ENCODE measurements at regions not wholly inside any gene's neighbourhood (a gene's known extent, or its start where the extent isn't known, plus 50 kb on each side); places are given as distances from the start of the nearest gene placed in this dataset.
A peak's percentile ranks its signal among the peaks of the same experiment; 100 is the strongest.

DNA sequence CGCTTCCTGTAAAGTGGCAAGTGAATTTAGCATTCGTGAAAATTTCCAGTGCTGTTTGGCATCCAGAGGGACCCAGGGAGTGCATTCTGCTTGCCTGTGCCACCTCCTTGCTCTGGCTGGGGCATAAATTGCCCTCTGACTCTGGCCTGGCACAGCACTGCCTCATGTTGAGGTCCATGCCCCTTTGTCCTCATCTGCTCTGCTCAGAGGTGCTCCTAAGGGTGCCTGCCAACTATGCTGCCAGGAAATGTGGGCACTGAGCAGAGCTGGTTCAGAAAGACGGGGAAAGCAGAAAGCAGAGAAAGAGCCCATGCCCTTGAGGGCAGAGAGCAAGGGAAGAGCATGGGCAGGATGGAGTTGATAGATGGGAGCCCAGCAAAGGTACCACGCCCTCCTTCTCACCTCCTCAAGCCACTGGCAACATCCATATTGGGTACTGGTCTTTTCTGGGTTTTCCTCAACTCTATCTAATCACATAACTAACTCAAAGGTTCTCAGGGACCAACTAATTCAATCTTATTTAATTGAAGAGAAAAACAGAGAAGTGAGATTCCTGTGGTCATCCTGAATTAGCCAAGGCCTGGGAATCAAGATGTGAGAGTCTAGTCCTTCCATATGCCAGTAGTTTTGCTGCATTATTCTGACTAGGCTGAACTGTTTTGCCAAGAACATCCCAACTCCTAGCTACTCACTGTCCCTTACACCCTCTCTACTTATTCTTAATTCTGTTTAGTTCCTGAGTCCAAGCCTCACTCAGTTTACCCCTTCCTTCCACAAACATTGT, 441.5 kb upstream of the TNP1 start:
- Histone ChIP-seq H3K4me3 (replicated peaks in 1 of 3; ENCODE audit: low read depth in 2 of 3, low read length in 3 of 3) (no peak overlapping the region), H2AFZ (ENCODE audit: insufficient read depth, low read depth, low read length, poor library complexity, severe bottlenecking) (no peak overlapping the region), H3K4me1 (ENCODE audit: control insufficient read depth in 1 of 2, insufficient read depth in 2 of 2, low read length in 2 of 2) (peaks cover 0 to 7% of the 10 kb centered on the region in 2 donors), H3K36me3 (replicated peaks in 1 of 2; ENCODE audit: control insufficient read depth in 1 of 2, insufficient read depth in 2 of 2, low read length in 2 of 2) (no peaks in the 10 kb centered on the region), H3K9me3 (replicated peaks in 1 of 2; ENCODE audit: control insufficient read depth in 1 of 2, insufficient read depth in 1 of 2, low read length in 2 of 2) (peaks cover 0 to 11% of the 10 kb centered on the region in 2 donors), H4K20me1 (ENCODE audit: insufficient read depth, low read length) (no peaks in the 10 kb centered on the region), H3K27me3 (ENCODE audit: control insufficient read depth in 2 of 2, insufficient read depth in 2 of 2, low read length in 2 of 2) (peaks cover 52 to 71% of the 10 kb centered on the region in 2 donors), H3K4me2 (replicated peaks; ENCODE audit: extremely low read depth, low read length, poor library complexity, severe bottlenecking) (no peak overlapping the region), H3K79me2 (ENCODE audit: insufficient read depth, low read length) (no peaks in the 10 kb centered on the region), H3K9ac (ENCODE audit: insufficient read depth, low read length, poor library complexity, severe bottlenecking) (no peak overlapping the region), H3K27ac (ENCODE audit: low read depth in 1 of 2, low read length in 2 of 2) (no peak overlapping the region)
- TF ChIP-seq, protein P1, sequence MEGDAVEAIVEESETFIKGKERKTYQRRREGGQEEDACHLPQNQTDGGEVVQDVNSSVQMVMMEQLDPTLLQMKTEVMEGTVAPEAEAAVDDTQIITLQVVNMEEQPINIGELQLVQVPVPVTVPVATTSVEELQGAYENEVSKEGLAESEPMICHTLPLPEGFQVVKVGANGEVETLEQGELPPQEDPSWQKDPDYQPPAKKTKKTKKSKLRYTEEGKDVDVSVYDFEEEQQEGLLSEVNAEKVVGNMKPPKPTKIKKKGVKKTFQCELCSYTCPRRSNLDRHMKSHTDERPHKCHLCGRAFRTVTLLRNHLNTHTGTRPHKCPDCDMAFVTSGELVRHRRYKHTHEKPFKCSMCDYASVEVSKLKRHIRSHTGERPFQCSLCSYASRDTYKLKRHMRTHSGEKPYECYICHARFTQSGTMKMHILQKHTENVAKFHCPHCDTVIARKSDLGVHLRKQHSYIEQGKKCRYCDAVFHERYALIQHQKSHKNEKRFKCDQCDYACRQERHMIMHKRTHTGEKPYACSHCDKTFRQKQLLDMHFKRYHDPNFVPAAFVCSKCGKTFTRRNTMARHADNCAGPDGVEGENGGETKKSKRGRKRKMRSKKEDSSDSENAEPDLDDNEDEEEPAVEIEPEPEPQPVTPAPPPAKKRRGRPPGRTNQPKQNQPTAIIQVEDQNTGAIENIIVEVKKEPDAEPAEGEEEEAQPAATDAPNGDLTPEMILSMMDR (IDR thresholded peaks at IDR 0.05): no peak
- Mint-ChIP-seq H3K27ac (peak overlapping the region in 2 of 7 donors; percentile 35 to 67), H3K36me3 (no peaks in the 10 kb centered on the region), H3K9me3 (peaks cover 6 to 18% (median 11%) of the 10 kb centered on the region in 7 donors), H3K4me1 (peaks cover 8% of the 10 kb centered on the region), H3K27me3 (ENCODE audit: low read depth in 3 of 3) (peaks cover 46 to 85% (median 55%) of the 10 kb centered on the region in 3 donors), H3K4me3 (peak overlapping the region in 1 of 2 donors; percentile 65)
- peak in 1 of 3 donors; percentile 5 for DNase-seq
- WGBS (ENCODE audit: insufficient coverage): 93% methylated on average over 2 of the region's 4 CpGs
- intact Hi-C loops (cut with micrococcal nuclease): no loop called here

DNA sequence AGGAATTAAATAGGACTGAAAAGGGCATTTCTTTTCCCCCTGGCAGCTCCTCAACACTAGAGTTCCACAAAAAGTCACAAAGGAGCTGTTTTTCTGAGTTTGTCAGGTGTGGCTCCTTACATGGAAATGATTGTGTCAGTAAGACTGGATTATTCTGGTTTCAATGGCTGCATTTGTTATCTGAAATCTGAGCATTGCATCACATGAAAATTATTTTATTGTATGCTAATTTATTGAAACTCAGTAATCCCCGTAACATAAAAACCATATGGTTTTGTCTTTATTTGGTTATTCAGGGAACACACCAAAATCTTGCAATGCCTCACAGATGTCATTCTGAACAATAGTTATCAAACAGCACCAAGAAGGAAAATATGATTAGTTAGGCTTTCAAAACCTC, 439.7 kb upstream of the TNP1 start:
- H3K36me3 Mint-ChIP-seq: no peaks in the 10 kb centered on the region
- Histone ChIP-seq H3K4me1 (ENCODE audit: control insufficient read depth in 1 of 2, insufficient read depth in 2 of 2, low read length in 2 of 2) (peaks cover 0 to 7% of the 10 kb centered on the region in 2 donors), H3K79me2 (ENCODE audit: insufficient read depth, low read length) (no peaks in the 10 kb centered on the region), H4K20me1 (ENCODE audit: insufficient read depth, low read length) (no peaks in the 10 kb centered on the region), H3K36me3 (replicated peaks in 1 of 2; ENCODE audit: control insufficient read depth in 1 of 2, insufficient read depth in 2 of 2, low read length in 2 of 2) (no peaks in the 10 kb centered on the region), H3K27me3 (ENCODE audit: control insufficient read depth in 2 of 2, insufficient read depth in 2 of 2, low read length in 2 of 2) (peaks cover 41 to 56% of the 10 kb centered on the region in 2 donors), H3K4me3 (replicated peaks in 1 of 3; ENCODE audit: low read depth in 2 of 3, low read length in 3 of 3) (no peak overlapping the region), H2AFZ (ENCODE audit: insufficient read depth, low read depth, low read length, poor library complexity, severe bottlenecking) (no peak overlapping the region), H3K9ac (ENCODE audit: insufficient read depth, low read length, poor library complexity, severe bottlenecking) (no peak overlapping the region), H3K9me3 (replicated peaks in 1 of 2; ENCODE audit: control insufficient read depth in 1 of 2, insufficient read depth in 1 of 2, low read length in 2 of 2) (peaks cover 0 to 11% of the 10 kb centered on the region in 2 donors), H3K27ac (ENCODE audit: low read depth in 1 of 2, low read length in 2 of 2) (no peak overlapping the region), H3K4me2 (replicated peaks; ENCODE audit: extremely low read depth, low read length, poor library complexity, severe bottlenecking) (no peak overlapping the region)
- H3K4me1 Mint-ChIP-seq: peaks cover 8% of the 10 kb centered on the region
- no peak overlapping the region for H3K27ac Mint-ChIP-seq
- intact Hi-C loops (cut with micrococcal nuclease): no loop called here
- TF ChIP-seq, protein P1 (IDR thresholded peaks at IDR 0.05): no peak
- whole genome bisulfite sequencing (ENCODE audit: insufficient coverage): no CpG with 5 or more reads among the region's 1 CpG
- peaks cover 6 to 21% (median 15%) of the 10 kb centered on the region in 7 donors for H3K9me3 Mint-ChIP-seq
- H3K27me3 Mint-ChIP-seq (ENCODE audit: low read depth in 3 of 3): peaks cover 40 to 80% (median 41%) of the 10 kb centered on the region in 3 donors
- H3K4me3 Mint-ChIP-seq: no peak overlapping the region
- DNase-seq: no peak

Data from CD14-positive monocyte (primary cell).